Neural progenitor cell (in vitro differentiated cells): ENCODE measurements at regions not wholly inside any gene's neighbourhood (a gene's known extent, or its start where the extent isn't known, plus 50 kb on each side); places are given as distances from the start of the nearest gene placed in this dataset.

Experiments used
- EZH2 ChIP-seq: fragments of 200-600 bp; sonication (generic); IDR thresholded peaks from 2 replicates; pipeline ENCODE4 v1.6.1; 2017; ENCODE audit warnings: antibody characterized with exemption, mild to moderate bottlenecking, moderate library complexity
- TF ChIP-seq, protein P1 (sequence below): fragments of 200-600 bp; sonication (generic); IDR thresholded peaks from 2 replicates; pipeline ENCODE4 v1.5.1; 2017; ENCODE audit warnings: antibody characterized with exemption, mild to moderate bottlenecking

DNA sequence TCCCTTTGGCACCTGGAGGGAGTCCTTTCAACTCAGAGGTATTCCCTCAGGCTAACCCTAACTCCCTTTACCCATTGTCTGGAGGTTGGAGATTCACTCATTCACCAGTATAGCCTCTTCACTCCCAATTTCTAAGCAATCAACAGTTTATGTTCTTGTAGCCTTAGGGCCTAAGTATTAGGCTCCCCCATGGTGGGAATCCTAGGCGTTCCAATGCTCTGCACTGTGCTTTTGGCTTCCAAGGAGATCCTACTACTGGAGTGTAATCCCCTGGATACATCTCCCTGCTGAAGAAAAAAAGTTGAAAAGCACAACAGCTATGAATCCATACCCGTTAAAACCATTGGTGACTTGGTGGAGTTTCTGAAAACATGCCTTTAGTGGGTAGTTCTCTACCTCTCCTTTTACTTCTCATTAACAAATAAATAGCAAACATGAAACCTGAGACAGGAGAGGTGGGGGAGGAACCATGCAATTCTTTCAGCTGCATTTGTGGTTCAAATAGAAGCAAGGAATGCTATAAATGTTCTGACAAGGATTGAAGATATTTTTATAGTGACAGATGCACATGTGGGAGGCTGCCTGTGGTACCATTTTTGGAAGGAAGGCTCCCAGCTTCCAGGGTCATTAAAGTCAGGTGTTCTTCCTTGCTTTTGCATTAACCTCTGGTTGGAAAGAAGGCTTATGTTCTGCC lies 397.1 kb downstream of the DMAC1 start:
- TF ChIP-seq, protein P1, sequence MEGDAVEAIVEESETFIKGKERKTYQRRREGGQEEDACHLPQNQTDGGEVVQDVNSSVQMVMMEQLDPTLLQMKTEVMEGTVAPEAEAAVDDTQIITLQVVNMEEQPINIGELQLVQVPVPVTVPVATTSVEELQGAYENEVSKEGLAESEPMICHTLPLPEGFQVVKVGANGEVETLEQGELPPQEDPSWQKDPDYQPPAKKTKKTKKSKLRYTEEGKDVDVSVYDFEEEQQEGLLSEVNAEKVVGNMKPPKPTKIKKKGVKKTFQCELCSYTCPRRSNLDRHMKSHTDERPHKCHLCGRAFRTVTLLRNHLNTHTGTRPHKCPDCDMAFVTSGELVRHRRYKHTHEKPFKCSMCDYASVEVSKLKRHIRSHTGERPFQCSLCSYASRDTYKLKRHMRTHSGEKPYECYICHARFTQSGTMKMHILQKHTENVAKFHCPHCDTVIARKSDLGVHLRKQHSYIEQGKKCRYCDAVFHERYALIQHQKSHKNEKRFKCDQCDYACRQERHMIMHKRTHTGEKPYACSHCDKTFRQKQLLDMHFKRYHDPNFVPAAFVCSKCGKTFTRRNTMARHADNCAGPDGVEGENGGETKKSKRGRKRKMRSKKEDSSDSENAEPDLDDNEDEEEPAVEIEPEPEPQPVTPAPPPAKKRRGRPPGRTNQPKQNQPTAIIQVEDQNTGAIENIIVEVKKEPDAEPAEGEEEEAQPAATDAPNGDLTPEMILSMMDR, result no peak
- TF ChIP-seq EZH2, result no peak
